ENCODE measurements at regions not wholly inside any gene's neighbourhood (a gene's known extent, or its start where the extent isn't known, plus 50 kb on each side); places are given as distances from the start of the nearest gene placed in this dataset.

DNA sequence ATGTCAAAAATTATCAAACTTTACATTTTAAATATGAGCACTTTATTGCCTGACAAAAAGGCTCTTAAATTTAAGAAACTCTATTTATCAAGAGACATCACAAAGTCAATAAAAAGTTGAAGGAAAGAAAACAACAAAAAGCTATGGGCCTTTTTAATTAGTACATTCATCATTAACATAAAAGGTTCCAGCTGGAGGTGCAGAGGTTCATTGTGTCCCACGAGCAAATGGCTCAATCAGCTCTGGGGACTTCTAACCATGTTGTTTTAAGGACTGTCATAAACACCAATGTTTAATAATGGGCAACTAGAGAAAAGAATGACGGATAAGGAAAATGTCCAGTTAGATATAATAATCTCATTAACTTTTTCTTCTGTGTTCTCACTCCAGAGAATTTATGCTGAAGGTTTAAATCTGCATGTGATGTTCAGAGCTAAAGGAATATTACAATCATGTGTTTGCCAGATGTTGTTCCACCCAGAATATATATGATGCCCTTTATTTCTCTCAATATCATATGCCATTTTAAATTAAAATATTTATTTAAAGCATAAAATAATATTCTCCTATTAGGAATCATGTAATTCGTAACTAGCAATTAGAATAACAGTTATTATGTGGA lies 840.3 kb upstream of the ADGRL3 start:
- TF ChIP-seq, protein P1, sequence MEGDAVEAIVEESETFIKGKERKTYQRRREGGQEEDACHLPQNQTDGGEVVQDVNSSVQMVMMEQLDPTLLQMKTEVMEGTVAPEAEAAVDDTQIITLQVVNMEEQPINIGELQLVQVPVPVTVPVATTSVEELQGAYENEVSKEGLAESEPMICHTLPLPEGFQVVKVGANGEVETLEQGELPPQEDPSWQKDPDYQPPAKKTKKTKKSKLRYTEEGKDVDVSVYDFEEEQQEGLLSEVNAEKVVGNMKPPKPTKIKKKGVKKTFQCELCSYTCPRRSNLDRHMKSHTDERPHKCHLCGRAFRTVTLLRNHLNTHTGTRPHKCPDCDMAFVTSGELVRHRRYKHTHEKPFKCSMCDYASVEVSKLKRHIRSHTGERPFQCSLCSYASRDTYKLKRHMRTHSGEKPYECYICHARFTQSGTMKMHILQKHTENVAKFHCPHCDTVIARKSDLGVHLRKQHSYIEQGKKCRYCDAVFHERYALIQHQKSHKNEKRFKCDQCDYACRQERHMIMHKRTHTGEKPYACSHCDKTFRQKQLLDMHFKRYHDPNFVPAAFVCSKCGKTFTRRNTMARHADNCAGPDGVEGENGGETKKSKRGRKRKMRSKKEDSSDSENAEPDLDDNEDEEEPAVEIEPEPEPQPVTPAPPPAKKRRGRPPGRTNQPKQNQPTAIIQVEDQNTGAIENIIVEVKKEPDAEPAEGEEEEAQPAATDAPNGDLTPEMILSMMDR (conservative IDR thresholded peaks at IDR 0.05; ENCODE audit: low read depth): no peak
- POLR2A ChIA-PET (ENCODE audit: low non-redundant PET): no interaction called here
- H3K27ac ChIP-seq: no peak overlapping the region
- DNase-seq (ENCODE audit: low spot score): no peak
- CTCF ChIA-PET: interaction anchor here (0.5 kb wide), 1 partner anchor 158 kb away, joined by 5 read pairs; no protein-coding TSS in a partner anchor

DNA sequence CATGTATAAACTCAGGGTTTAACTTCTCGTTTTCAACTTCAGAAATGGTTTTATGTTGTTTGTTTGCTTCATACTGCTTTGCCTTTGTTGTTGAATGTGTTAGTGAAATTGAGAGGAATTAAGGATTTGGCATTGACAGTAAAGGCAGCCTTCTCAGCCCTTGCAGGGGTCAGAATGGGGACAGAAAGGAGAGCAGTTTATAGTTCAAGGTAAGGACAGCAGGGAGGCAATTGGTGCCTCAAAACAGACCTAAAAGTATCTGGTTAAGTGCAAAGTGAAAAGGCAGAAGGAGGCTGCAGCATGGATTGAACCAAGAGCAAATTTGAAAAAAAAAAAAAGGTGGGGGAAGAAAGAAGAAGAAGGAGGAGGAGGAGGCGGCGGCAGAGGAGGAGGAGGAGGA lies 835.0 kb upstream of the ADGRL3 start:
- TF ChIP-seq, protein P1 (conservative IDR thresholded peaks at IDR 0.05; ENCODE audit: low read depth): no peak
- no peak for DNase-seq (ENCODE audit: low spot score)
- CTCF ChIA-PET: no interaction called here
- no peak overlapping the region for H3K27ac ChIP-seq
- POLR2A ChIA-PET (ENCODE audit: low non-redundant PET): no interaction called here

DNA sequence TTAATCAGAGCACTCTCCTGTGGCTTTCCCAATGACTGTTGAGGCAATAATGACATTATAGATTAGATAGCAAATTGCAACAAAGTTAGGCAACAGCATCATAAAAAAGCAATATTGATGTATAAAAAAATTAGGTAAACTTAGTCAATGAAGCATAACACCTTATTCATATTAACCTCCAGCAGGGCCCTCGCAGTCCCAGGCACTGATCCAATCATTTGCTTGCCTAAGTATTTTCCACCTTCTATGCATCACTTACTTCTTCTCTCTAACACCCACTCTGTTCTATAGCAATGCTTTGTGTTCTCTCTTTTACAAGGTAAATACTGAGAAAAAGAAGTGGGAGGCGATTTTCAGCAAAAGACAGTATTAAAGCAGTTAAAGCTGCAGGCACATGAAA lies 833.5 kb upstream of the ADGRL3 start:
- H3K27ac ChIP-seq: no peak overlapping the region
- ChIA-PET POLR2A (ENCODE audit: low non-redundant PET) (no interaction called here), CTCF (no interaction called here)
- no peak for DNase-seq (ENCODE audit: low spot score)
- TF ChIP-seq, protein P1 (conservative IDR thresholded peaks at IDR 0.05; ENCODE audit: low read depth): no peak

DNA sequence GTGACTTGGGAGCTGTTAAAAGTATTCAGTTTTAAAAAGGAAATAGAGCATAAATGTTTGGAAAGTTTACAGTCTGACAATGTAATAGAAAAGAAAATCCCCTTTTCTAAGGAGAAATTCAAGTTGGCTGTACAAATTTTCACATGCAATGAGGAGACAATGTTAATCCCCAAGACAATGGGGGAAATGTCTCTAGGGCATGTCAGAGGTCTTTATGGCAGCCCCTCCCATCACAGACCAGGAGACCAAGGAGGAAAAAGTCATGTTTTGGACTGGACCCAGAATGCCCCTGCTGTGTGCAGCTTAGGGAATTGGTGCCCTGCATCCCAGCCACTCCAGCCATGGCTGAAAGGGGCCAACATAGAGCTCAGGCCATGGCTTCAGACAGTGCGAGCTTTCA lies 831.1 kb upstream of the ADGRL3 start:
- DNase-seq (ENCODE audit: low spot score): no peak
- no peak overlapping the region for H3K27ac ChIP-seq
- POLR2A ChIA-PET (ENCODE audit: low non-redundant PET): no interaction called here
- TF ChIP-seq, protein P1 (conservative IDR thresholded peaks at IDR 0.05; ENCODE audit: low read depth): no peak
- CTCF ChIA-PET: no interaction called here

DNA sequence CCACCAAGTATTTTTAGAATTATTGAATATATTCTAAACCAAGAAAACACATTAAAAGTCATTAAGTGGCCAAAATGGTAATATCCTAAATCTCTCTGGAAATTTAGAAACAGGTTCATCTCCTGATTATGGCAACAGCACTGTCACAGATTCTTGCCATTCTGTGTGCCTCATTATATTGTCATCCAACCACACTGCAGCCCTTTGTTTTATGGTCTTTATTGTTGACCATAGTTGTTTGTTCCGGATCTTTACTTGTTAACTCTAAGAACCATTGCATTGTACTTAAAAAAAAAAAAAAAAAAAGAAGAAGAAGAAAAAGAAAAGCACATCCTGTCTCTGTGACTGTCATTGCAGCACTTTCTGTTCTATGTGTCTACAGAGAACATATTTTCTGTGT lies 822.1 kb upstream of the ADGRL3 start:
- DNase-seq (ENCODE audit: low spot score): no peak
- no peak overlapping the region for H3K27ac ChIP-seq
- ChIA-PET CTCF (no interaction called here), POLR2A (ENCODE audit: low non-redundant PET) (no interaction called here)
- TF ChIP-seq, protein P1 (conservative IDR thresholded peaks at IDR 0.05; ENCODE audit: low read depth): no peak

DNA sequence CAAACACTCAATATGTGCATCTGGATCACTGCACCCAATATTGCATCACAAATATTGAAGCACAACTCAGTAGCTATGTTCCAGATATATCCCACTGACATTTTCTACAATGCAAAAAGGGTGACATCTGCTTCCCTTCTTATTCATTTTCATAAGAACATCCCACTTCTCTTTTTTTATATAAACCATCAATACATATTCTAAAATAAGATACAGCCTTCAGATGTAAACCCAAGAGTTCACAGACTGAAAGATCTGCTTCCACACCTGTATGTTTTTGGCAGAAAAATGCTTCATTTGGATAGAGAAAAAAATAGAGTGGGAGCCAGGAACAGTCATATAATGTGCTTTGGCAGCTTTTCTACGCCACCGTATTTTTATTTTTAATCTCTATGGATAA lies 815.6 kb upstream of the ADGRL3 start:
- ChIA-PET POLR2A (ENCODE audit: low non-redundant PET) (no interaction called here), CTCF (no interaction called here)
- TF ChIP-seq, protein P1 (conservative IDR thresholded peaks at IDR 0.05; ENCODE audit: low read depth): no peak
- DNase-seq (ENCODE audit: low spot score): no peak
- H3K27ac ChIP-seq: no peak overlapping the region

DNA sequence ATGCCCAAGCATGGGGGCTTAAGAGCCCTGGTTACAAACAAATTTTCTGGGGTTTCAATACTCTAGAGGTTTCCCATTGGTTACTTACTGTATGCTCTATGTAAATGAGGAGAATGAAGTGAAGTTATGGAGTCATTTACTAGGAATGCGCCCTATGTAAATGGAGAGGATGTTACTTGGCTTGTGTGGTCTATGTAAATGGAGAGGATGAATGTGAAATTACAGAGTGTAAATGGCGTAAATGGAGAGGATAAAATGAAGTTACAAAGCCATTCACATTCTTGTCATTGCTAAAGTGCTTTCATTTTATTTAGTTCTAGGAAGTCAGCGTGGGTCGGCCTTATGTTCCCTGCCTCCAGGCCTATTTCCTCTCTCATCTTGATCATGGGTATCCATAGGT lies 810.5 kb upstream of the ADGRL3 start:
- DNase-seq (ENCODE audit: low spot score): no peak
- ChIA-PET POLR2A (ENCODE audit: low non-redundant PET) (no interaction called here), CTCF (no interaction called here)
- TF ChIP-seq, protein P1 (conservative IDR thresholded peaks at IDR 0.05; ENCODE audit: low read depth): no peak
- H3K27ac ChIP-seq: no peak overlapping the region

All from RWPE1 (cell line).